ENCODE measurements at regions not wholly inside any gene's neighbourhood (a gene's known extent, or its start where the extent isn't known, plus 50 kb on each side); places are given as distances from the start of the nearest gene placed in this dataset.

DNA sequence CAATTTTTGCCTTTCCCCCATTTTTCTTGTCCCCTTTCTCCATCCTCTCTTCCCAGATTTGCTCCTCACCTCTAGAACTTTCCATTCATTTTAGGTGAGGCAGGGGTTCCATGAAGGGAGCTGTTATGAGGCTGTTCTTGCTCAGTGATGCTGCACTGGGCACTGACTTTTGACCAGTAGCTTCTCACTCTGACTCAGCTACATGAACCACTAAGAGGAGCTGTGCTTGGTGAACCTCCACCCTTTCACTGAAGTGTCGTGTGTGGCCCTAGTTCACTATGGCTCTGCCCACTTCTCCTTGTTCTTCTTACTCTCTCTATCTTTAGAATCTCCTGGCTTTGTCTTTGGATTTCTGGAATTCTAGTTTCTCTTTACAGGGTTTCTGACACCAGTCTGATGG, 73.4 kb upstream of the ADRA1D start:
- TF ChIP-seq, protein P1, sequence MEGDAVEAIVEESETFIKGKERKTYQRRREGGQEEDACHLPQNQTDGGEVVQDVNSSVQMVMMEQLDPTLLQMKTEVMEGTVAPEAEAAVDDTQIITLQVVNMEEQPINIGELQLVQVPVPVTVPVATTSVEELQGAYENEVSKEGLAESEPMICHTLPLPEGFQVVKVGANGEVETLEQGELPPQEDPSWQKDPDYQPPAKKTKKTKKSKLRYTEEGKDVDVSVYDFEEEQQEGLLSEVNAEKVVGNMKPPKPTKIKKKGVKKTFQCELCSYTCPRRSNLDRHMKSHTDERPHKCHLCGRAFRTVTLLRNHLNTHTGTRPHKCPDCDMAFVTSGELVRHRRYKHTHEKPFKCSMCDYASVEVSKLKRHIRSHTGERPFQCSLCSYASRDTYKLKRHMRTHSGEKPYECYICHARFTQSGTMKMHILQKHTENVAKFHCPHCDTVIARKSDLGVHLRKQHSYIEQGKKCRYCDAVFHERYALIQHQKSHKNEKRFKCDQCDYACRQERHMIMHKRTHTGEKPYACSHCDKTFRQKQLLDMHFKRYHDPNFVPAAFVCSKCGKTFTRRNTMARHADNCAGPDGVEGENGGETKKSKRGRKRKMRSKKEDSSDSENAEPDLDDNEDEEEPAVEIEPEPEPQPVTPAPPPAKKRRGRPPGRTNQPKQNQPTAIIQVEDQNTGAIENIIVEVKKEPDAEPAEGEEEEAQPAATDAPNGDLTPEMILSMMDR (IDR thresholded peaks at IDR 0.05; ENCODE audit: low read depth, low read length) = no peak
- no peak for TF ChIP-seq EZH2phosphoT487 (IDR thresholded peaks at IDR 0.05; ENCODE audit: low read depth)
